Uterus (tissue), 3 donors: ENCODE measurements at regions not wholly inside any gene's neighbourhood (a gene's known extent, or its start where the extent isn't known, plus 50 kb on each side); places are given as distances from the start of the nearest gene placed in this dataset.

Experiments
- DNase-seq, 2 donors: peaks; one replicate each; pipeline ENCODE4 v3.0.0-alpha.2; 2019 to 2020
- H3K27ac ChIP-seq, 2 donors: fragments of 200-600 bp; sonication (generic); 1 replicate in 1 of 2; 2 replicates in 1 of 2; pipeline ENCODE4 v1.5.1; 2016 to 2018
- H3K27me3 ChIP-seq, 2 donors: fragments of 200-600 bp; sonication (generic); one replicate each; pipeline ENCODE4 v1.5.1; 2018 to 2019; ENCODE audit warnings: control low read depth in 1 of 2
- H3K36me3 ChIP-seq, 2 donors: fragments of 200-600 bp; sonication (generic); one replicate each; pipeline ENCODE4 v1.5.1; 2019; ENCODE audit warnings: control low read depth in 1 of 2
- H3K4me1 ChIP-seq, 2 donors: fragments of 200-600 bp; sonication (generic); one replicate each; pipeline ENCODE4 v1.5.1; 2018 to 2019; ENCODE audit warnings: control low read depth in 1 of 2
- H3K4me3 ChIP-seq, 2 donors: fragments of 200-600 bp; sonication (generic); 1 replicate in 1 of 2; 2 replicates in 1 of 2; pipeline ENCODE4 v1.5.1; 2018 to 2019; ENCODE audit warnings: mild to moderate bottlenecking in 1 of 2
- H3K9me3 ChIP-seq, 2 donors: fragments of 200-600 bp; sonication (generic); one replicate each; pipeline ENCODE4 v1.5.1; 2019; ENCODE audit warnings: control low read depth in 1 of 2
- POLR2A ChIP-seq, 2 donors: fragments of 450-650 bp; IDR thresholded peaks; one replicate each; pipeline ENCODE4 v1.6.1; 2016; ENCODE audit warnings: antibody characterized with exemption in 2 of 2, mild to moderate bottlenecking in 1 of 2, moderate library complexity in 1 of 2
- intact Hi-C: fragments of 100-400 bp; cut with DNase I; formaldehyde crosslinking; loops from one replicate; pipeline ENCODE4 v1.15.1; 2023; ENCODE audit warnings: low total_unique reads
- TF ChIP-seq, protein P1 (sequence below), 4 experiments: fragments of 200-600 bp in 2 of 4; fragments of 450-650 bp in 2 of 4; sonication (generic) in 2 of 4; IDR thresholded peaks; one replicate each; pipeline ENCODE4 v1.5.1; 2016 to 2019; ENCODE audit warnings: antibody characterized with exemption in 4 of 4, mild to moderate bottlenecking in 2 of 4, moderate library complexity in 1 of 4
- donor health status: DM: yes; HTN: yes; CAD: no.

DNA sequence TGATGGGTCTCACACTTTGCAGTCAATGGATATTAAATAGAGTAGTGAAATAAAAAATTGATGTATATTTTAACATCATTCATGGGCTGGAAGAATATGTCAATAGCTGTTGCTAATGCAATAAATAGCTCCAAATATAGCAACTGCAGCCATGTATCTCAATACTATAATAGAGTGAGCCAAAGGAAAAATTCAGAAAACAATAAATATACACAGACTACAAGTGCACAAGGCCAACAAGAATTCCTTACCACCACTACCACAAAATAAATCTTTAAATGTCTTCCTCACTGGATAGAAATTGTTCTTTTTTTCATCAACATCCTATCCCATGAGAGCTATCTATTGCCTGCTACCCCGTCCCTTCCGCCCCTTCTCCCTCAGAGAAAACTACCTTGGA lies 113.1 kb upstream of the TRIM24 start:
- Histone ChIP-seq H3K36me3 (no peaks in the 10 kb centered on the region), H3K4me3 (no peak overlapping the region), H3K4me1 (no peaks in the 10 kb centered on the region), H3K27me3 (no peaks in the 10 kb centered on the region), H3K27ac (no peak overlapping the region), H3K9me3 (no peaks in the 10 kb centered on the region)
- intact Hi-C loops: no loop called here
- no peak for DNase-seq
- TF ChIP-seq, protein P1, sequence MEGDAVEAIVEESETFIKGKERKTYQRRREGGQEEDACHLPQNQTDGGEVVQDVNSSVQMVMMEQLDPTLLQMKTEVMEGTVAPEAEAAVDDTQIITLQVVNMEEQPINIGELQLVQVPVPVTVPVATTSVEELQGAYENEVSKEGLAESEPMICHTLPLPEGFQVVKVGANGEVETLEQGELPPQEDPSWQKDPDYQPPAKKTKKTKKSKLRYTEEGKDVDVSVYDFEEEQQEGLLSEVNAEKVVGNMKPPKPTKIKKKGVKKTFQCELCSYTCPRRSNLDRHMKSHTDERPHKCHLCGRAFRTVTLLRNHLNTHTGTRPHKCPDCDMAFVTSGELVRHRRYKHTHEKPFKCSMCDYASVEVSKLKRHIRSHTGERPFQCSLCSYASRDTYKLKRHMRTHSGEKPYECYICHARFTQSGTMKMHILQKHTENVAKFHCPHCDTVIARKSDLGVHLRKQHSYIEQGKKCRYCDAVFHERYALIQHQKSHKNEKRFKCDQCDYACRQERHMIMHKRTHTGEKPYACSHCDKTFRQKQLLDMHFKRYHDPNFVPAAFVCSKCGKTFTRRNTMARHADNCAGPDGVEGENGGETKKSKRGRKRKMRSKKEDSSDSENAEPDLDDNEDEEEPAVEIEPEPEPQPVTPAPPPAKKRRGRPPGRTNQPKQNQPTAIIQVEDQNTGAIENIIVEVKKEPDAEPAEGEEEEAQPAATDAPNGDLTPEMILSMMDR (IDR thresholded peaks at IDR 0.05): no peak
- TF ChIP-seq POLR2A (IDR thresholded peaks at IDR 0.05): no peak

DNA sequence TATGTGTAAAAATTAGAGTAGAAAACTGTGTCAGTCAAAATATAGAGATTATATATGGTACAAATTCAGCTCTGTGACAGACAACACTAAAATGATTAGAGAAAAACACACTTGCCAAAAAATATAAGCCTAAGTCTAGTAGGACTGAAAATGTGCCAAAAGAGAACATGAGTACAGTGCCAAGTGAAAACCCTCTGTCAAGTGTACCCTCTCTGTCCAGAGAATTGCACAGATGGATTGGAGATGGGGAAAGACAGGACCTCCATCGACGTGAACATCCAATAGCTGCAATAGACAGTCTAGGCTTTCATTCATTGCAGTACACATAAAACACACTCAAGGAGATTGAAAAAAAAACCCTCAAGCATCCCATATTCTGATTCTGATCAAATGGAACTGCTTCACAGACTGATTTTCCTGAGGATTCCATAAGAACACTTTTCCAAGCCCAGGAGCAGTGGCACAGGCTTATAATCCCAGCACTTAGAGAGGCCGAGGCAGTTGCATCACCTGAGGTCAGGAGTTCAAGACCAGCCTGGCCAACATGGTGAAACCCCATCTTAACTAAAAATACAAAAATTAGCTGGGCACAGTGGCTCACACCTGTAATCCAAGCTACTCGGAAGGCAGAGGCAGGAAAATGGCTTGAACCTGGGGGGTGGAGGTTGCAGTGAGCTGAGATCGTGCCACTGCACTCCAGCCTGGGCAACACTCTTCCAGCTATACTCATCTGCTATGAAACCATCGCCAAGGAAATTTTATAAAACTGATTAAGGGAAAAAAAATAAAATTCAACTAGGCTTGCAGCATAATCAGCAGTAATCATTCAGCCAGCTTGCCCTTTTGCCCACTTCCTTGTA lies 110.0 kb upstream of the TRIM24 start:
- TF ChIP-seq, protein P1 (IDR thresholded peaks at IDR 0.05): no peak
- no peak for TF ChIP-seq POLR2A (IDR thresholded peaks at IDR 0.05)
- Histone ChIP-seq H3K9me3 (no peaks in the 10 kb centered on the region), H3K4me3 (no peak overlapping the region), H3K27me3 (no peaks in the 10 kb centered on the region), H3K4me1 (no peaks in the 10 kb centered on the region), H3K36me3 (no peaks in the 10 kb centered on the region), H3K27ac (no peak overlapping the region)
- DNase-seq: no peak
- intact Hi-C loops: no loop called here

DNA sequence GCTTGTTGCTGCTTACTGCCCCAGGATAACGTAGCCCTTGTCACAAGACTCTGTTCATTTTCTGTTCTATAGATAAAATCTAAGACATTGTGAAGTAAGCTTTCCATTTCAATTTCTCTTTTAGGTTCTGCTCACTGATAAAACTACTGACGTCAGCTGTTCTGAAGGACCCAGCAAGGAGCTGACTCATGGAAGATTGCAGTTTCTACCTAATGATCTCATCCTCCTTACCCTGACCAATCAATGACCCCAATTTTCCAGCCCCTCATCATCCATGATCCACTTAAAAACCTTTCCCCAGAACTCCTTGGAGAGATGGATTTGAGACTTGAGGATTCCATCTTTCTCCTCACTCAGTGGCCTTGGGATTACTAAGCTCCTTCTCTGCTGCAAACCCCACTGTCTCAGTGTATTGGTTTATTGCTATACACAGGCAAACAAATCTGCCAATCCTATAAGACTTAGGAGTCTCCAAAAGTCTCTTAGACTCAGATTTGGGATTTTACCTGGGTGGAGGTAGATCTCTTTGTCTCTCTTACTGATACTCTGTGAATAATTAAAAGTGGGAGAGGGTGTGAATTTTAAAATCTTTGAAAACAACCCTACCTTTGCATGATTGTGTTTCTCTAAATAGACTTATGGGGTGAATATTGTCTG lies 109.2 kb upstream of the TRIM24 start:
- Histone ChIP-seq H3K27ac (no peak overlapping the region), H3K9me3 (no peaks in the 10 kb centered on the region), H3K36me3 (no peaks in the 10 kb centered on the region), H3K4me1 (no peaks in the 10 kb centered on the region), H3K4me3 (no peak overlapping the region), H3K27me3 (no peaks in the 10 kb centered on the region)
- intact Hi-C loops: no loop called here
- TF ChIP-seq, protein P1 (IDR thresholded peaks at IDR 0.05): no peak
- no peak for TF ChIP-seq POLR2A (IDR thresholded peaks at IDR 0.05)
- DNase-seq: no peak

DNA sequence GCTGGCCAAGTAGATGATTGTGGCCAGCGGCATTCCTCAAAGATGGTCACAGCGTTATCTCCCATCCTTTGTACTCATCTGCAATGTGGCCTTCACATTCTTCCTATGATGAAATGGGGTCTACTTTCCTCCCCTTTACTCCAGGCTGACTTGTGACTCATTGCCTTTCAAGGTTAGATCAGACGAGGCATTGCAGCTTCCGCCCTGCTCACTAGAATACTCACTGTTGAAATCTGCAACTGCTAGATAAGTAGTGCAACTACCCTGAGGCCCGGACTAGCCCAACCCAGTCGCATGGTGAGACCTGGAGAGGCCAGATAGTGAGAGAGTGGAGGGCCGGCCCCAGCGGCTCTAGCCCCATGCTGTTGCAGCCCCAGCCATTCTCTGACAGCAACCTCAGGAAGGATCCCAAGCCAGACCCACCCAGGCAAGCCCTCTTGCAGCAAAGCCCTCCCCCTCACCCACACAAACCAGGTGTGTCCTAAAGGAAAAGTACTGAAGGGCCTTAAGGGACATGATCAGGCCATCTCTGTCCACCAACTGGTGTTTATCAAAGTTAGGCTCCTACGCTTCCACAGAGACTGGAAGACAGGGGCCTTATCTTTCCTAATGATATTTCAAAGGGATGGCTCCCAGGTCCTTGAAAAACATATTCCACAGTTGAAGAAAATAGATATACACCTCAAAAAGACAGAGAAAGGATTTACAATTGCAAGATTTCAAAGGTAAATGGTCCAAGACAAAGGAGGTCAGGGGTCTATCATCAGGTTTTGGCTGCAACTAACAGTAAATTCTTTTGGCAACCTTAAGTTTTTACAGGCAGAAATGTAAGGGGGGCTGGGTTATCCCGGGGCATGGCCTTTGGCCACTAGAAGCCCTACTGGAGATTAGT lies 107.2 kb upstream of the TRIM24 start:
- TF ChIP-seq, protein P1 (IDR thresholded peaks at IDR 0.05): no peak
- no peak for TF ChIP-seq POLR2A (IDR thresholded peaks at IDR 0.05)
- Histone ChIP-seq H3K9me3 (no peaks in the 10 kb centered on the region), H3K27ac (no peak overlapping the region), H3K4me3 (no peak overlapping the region), H3K27me3 (no peaks in the 10 kb centered on the region), H3K4me1 (no peaks in the 10 kb centered on the region), H3K36me3 (no peaks in the 10 kb centered on the region)
- no peak for DNase-seq
- intact Hi-C loops: no loop called here
